T-cell (primary cell): ENCODE measurements at regions not wholly inside any gene's neighbourhood (a gene's known extent, or its start where the extent isn't known, plus 50 kb on each side); places are given as distances from the start of the nearest gene placed in this dataset.
"Not testable (repeated sequence)": the region's sequence is repeated elsewhere in the genome, so short reads cannot be mapped to it uniquely, and the experiment has no call there.

Experiments used
- ATAC-seq, 4 experiments: fragments of 200-7000 bp in 3 of 4; fragments of 150-1000 bp in 1 of 4; cut with Tn5 transposase; replicated peaks in 1 of 4; 1 replicate in 3 of 4; 2 replicates in 1 of 4; pipeline ENCODE4 v1.10.0; 2021; ENCODE audit warnings: moderate library complexity in 3 of 4, mild to moderate bottlenecking in 2 of 4, moderate number of reproducible peaks in 1 of 4
- CTCF ChIA-PET, 2 donors: fragments of 300-600 bp; sonication (Branson Sonifier 250); formaldehyde crosslinking; loops; one replicate each; lab custom pipeline; 2022; ENCODE audit warnings: antibody characterized with exemption in 2 of 2; lab: Charles Lee
- POLR2A ChIA-PET, 2 donors: fragments of 300-600 bp; sonication (Branson Sonifier 250); formaldehyde crosslinking; loops; one replicate each; lab custom pipeline; 2022; ENCODE audit warnings: antibody characterized with exemption in 2 of 2; lab: Charles Lee
- DNase-seq, 35 experiments: peaks; one replicate each; pipeline versions ENCODE4 v3.0.0 to v3.0.0-alpha.2; 2013 to 2023
- H3K27ac ChIP-seq: one replicate; pipeline ENCODE4 v1.5.1; 2013; ENCODE audit warnings: low read length
- H3K27me3 ChIP-seq, 2 experiments: replicated peaks in 1 of 2; 1 replicate in 1 of 2; 2 replicates in 1 of 2; pipeline versions ENCODE4 v1.6.1 to v1.7.0; 2013; ENCODE audit warnings: low read length in 1 of 2, mixed read lengths in 1 of 2; ENCODE audit not compliant: control insufficient read depth in 2 of 2, insufficient read depth in 2 of 2; ENCODE audit errors: extremely low read depth in 1 of 2
- H3K36me3 ChIP-seq, 2 donors: 1 replicate in 1 of 2; 2 replicates in 1 of 2; pipeline versions ENCODE4 v1.6.1 to v1.7.0; 2013; ENCODE audit warnings: low read length in 1 of 2; ENCODE audit not compliant: control insufficient read depth in 2 of 2, insufficient read depth in 1 of 2; ENCODE audit errors: extremely low read depth in 1 of 2
- H3K4me1 ChIP-seq, 2 experiments: 1 replicate in 1 of 2; 2 replicates in 1 of 2; pipeline versions ENCODE4 v1.6.1 to v1.7.0; 2013; ENCODE audit warnings: low read length in 2 of 2, mixed read lengths in 1 of 2; ENCODE audit not compliant: insufficient read depth in 2 of 2, control insufficient read depth in 1 of 2; ENCODE audit errors: extremely low read depth in 1 of 2
- H3K4me3 ChIP-seq, 2 donors: 1 replicate in 1 of 2; 2 replicates in 1 of 2; pipeline versions ENCODE4 v1.5.1 to v1.7.0; 2013; ENCODE audit warnings: mild to moderate bottlenecking in 2 of 2, low read length in 1 of 2, moderate library complexity in 1 of 2; ENCODE audit not compliant: control insufficient read depth in 1 of 2; ENCODE audit errors: extremely low read depth in 1 of 2
- H3K9me3 ChIP-seq: 2 replicates; pipeline ENCODE4 v1.7.0; 2013
- H3K27ac Mint-ChIP-seq, 2 donors: one replicate each; pipeline ENCODE4 v1.8.0; 2020 to 2021; ENCODE audit warnings: mild to moderate bottlenecking in 2 of 2, mixed read lengths in 2 of 2
- H3K27me3 Mint-ChIP-seq, 2 donors: one replicate each; pipeline ENCODE4 v1.8.0; 2021 to 2022; ENCODE audit warnings: mixed read lengths in 2 of 2
- H3K36me3 Mint-ChIP-seq: one replicate; pipeline ENCODE4 v1.8.0; 2021; ENCODE audit warnings: mixed read lengths
- H3K4me1 Mint-ChIP-seq, 3 donors: one replicate each; pipeline ENCODE4 v1.8.0; 2020 to 2022; ENCODE audit warnings: mixed read lengths in 3 of 3, mild to moderate bottlenecking in 1 of 3
- H3K4me3 Mint-ChIP-seq, 3 donors: one replicate each; pipeline ENCODE4 v1.8.0; 2020 to 2022; ENCODE audit warnings: mild to moderate bottlenecking in 3 of 3, mixed read lengths in 3 of 3, moderate library complexity in 3 of 3
- H3K9me3 Mint-ChIP-seq, 3 donors: one replicate each; pipeline ENCODE4 v1.8.0; 2020 to 2022; ENCODE audit warnings: mixed read lengths in 3 of 3
- WGBS: methylation state at CpG from one replicate; pipeline ENCODE4 v1.1.5; 2013; ENCODE audit warnings: missing lambda C conversion rate; ENCODE audit not compliant: insufficient coverage; 5-methylcytosine and 5-hydroxymethylcytosine counted together

DNA sequence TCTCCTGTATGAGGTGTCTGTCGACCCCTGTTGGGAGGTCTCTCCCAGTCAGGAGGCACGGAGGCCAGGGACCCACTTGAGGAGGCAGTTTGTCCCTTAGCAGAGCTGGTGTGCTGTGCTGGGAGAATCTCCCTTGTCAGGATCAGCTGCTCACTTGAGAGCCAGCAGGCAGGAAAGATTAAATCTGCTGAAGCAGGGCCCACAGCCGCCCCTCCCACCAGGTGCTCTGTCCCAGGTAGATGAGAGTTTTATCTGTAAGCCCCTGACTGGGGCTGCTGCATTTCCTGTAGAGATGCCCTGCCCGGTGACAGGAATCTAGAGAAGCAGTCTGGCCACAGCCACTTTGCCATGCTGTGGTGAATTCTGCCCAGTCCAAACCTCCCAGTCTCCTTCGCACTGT is 64.7 kb upstream of the SLC7A14 start:
- H3K4me1 Mint-ChIP-seq, H3K27ac ChIP-seq, DNase-seq, ATAC-seq, H3K4me3 ChIP-seq, CTCF ChIA-PET, H3K9me3 ChIP-seq, H3K36me3 Mint-ChIP-seq, POLR2A ChIA-PET, H3K9me3 Mint-ChIP-seq, H3K4me1 ChIP-seq, H3K27ac Mint-ChIP-seq, H3K4me3 Mint-ChIP-seq, H3K36me3 ChIP-seq: not testable (repeated sequence)
- peaks cover 14 to 23% of the 10 kb centered on the region in 2 donors for H3K27me3 Mint-ChIP-seq
- H3K27me3 ChIP-seq = peaks cover 0 to 18% of the 10 kb centered on the region in 2 experiments
- WGBS = 67% methylated on average over 5 of the region's 5 CpGs

DNA sequence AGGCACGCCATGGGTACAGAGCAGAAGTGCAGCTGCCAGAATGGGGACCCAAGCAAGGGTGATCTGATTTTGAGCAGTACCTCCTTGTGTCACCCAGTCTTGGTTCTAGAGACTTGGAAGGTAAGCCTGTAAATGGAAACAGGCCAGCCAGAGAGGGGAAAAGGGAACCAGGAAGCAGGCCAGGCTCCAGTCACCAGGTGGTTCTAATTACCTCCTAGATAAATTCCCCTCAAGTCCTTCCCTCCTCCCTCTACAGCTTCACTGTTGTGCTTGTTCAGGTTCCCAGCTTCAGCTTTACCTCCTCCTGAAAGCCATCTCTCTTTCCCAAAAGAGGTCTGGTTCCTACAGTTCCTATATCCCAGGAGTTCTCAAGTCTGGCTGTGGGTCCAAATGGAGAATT is 58.8 kb upstream of the SLC7A14 start:
- H3K27ac Mint-ChIP-seq = no peak overlapping the region
- H3K4me3 Mint-ChIP-seq = no peak overlapping the region
- Histone ChIP-seq H3K4me3 (no peak overlapping the region), H3K4me1 (no peaks in the 10 kb centered on the region), H3K27ac (no peak overlapping the region), H3K9me3 (no peaks in the 10 kb centered on the region), H3K36me3 (no peaks in the 10 kb centered on the region), H3K27me3 (no peaks in the 10 kb centered on the region)
- no peaks in the 10 kb centered on the region for H3K36me3 Mint-ChIP-seq
- ChIA-PET POLR2A (no interaction called here), CTCF (no interaction called here)
- H3K4me1 Mint-ChIP-seq = no peaks in the 10 kb centered on the region
- ATAC-seq (no peak), DNase-seq (no peak)
- peaks cover 4 to 7% of the 10 kb centered on the region in 2 donors for H3K27me3 Mint-ChIP-seq
- H3K9me3 Mint-ChIP-seq = no peaks in the 10 kb centered on the region
- WGBS = 71% methylated on average over 1 of the region's 1 CpG

DNA sequence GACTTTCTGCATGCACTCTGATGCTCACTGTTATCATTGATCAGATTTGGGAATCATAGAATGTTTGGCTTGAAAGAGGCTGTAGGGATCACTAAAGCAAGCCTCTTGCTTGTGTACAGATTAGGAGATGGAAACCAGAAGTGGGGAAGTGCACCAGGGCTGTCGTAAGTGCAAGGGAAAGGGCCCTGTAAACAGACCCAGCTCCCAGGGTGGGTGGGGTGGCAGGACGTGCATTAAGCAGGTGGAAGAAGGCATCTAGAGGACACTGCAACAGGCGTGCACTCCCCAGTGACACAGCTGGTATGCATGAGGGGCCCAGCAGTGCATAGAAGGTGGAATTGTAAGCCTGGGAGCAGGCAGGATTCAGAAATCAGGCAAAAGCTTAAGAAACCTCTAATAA is 58.0 kb upstream of the SLC7A14 start:
- Mint-ChIP-seq H3K27me3 (peaks cover 0 to 7% of the 10 kb centered on the region in 2 donors), H3K4me3 (no peak overlapping the region), H3K9me3 (no peaks in the 10 kb centered on the region), H3K36me3 (no peaks in the 10 kb centered on the region), H3K27ac (no peak overlapping the region), H3K4me1 (no peaks in the 10 kb centered on the region)
- H3K36me3 ChIP-seq = no peaks in the 10 kb centered on the region
- ChIA-PET POLR2A (no interaction called here), CTCF (interaction anchor here in 1 of 2 donors (0.6 kb wide), 1 partner anchor 563 kb away, joined by 3 read pairs; no protein-coding TSS in a partner anchor)
- no peaks in the 10 kb centered on the region for H3K9me3 ChIP-seq
- no peaks in the 10 kb centered on the region for H3K27me3 ChIP-seq
- no peaks in the 10 kb centered on the region for H3K4me1 ChIP-seq
- H3K4me3 ChIP-seq = no peak overlapping the region
- WGBS = 100% methylated on average over 2 of the region's 3 CpGs
- ATAC-seq (no peak), DNase-seq (no peak)
- no peak overlapping the region for H3K27ac ChIP-seq

DNA sequence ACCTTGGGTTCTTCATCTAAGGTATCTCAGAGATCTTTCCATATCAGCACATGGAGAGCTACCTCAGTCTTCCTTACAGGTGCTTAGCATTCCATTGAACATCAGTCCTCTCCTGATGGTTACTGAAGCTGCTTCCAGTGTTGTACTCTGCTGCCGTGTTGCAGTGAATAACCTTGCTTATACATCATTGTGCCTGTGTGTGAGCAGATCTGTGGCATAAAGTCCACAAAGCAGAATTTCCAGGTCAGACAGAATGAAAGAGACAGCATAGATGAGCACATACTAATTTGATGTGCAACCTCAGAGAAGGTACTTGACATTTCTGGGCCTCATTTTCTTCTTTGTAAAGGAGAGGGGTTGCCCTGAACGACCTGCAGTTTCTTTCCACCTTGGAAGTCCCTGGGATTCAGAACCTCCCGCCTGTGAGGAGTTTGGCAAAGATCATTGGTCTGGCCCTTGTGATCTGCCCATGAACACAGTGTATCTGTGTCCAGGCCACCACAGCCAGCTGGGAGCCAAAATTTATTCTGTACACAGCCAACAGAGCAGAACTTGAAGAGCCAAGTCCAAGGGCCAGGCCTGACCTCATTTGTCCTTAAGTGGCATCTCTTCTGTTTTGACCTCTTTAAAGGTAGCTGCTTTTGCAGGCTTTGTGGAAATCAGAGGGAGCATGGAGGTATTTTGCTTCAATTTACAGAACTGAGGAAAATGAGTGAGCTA is 57.2 kb upstream of the SLC7A14 start:
- H3K27ac ChIP-seq = no peak overlapping the region
- Mint-ChIP-seq H3K4me1 (no peaks in the 10 kb centered on the region), H3K27me3 (peaks cover 0 to 5% of the 10 kb centered on the region in 2 donors), H3K27ac (no peak overlapping the region), H3K4me3 (no peak overlapping the region), H3K36me3 (no peaks in the 10 kb centered on the region), H3K9me3 (no peaks in the 10 kb centered on the region)
- ChIA-PET POLR2A (no interaction called here), CTCF (no interaction called here)
- WGBS = 100% methylated on average over 1 of the region's 3 CpGs
- DNase-seq (no peak), ATAC-seq (no peak)
- no peaks in the 10 kb centered on the region for H3K27me3 ChIP-seq
- H3K9me3 ChIP-seq = no peaks in the 10 kb centered on the region
- no peaks in the 10 kb centered on the region for H3K36me3 ChIP-seq
- H3K4me1 ChIP-seq = no peaks in the 10 kb centered on the region
- H3K4me3 ChIP-seq = no peak overlapping the region

DNA sequence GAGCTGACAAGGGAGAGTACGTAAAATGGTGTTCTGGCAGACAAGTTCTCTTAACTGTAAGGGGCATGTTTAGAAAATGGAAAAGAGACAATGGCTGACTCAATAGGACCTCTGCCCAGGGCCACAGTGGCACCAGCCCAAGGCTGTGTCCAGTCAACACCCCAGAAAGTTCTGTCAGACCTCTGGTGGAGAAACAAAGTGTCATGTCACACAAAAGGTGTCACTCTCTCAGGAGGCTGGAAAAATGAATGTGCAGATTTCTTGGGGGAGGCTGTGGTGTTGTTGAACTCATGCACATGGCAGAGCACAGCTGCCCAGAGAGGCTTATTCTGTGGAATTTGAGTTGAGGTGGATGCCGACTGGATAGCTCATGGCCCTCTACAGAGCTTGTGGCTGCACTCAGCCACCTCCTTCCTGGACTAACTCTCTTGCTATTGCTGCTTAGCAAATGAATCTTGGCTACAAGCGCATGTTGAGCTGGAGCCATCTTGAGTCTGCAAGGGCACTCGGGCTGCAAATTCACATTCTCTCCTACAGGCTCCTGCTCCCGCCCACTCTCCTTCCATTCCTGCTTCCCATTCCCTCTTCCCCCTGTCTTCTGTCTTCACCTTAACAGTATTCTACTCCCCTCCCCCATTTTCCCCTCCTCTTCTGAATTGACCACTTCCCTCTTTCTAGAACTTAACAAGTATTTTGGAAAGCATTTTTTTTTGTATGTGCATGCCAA is 55.8 kb upstream of the SLC7A14 start:
- no peak overlapping the region for H3K27ac ChIP-seq
- ChIA-PET POLR2A (no interaction called here), CTCF (no interaction called here)
- 80% methylated on average over 3 of the region's 5 CpGs for WGBS
- H3K4me1 Mint-ChIP-seq = no peaks in the 10 kb centered on the region
- H3K27ac Mint-ChIP-seq = no peak overlapping the region
- no peaks in the 10 kb centered on the region for H3K27me3 ChIP-seq
- peaks cover 0 to 6% of the 10 kb centered on the region in 2 donors for H3K27me3 Mint-ChIP-seq
- no peak for DNase-seq
- H3K36me3 ChIP-seq = no peaks in the 10 kb centered on the region
- H3K9me3 ChIP-seq = no peaks in the 10 kb centered on the region
- no peak overlapping the region for H3K4me3 Mint-ChIP-seq
- no peak for ATAC-seq
- no peaks in the 10 kb centered on the region for H3K36me3 Mint-ChIP-seq
- H3K4me1 ChIP-seq = no peaks in the 10 kb centered on the region
- H3K4me3 ChIP-seq = no peak overlapping the region
- H3K9me3 Mint-ChIP-seq = no peaks in the 10 kb centered on the region

DNA sequence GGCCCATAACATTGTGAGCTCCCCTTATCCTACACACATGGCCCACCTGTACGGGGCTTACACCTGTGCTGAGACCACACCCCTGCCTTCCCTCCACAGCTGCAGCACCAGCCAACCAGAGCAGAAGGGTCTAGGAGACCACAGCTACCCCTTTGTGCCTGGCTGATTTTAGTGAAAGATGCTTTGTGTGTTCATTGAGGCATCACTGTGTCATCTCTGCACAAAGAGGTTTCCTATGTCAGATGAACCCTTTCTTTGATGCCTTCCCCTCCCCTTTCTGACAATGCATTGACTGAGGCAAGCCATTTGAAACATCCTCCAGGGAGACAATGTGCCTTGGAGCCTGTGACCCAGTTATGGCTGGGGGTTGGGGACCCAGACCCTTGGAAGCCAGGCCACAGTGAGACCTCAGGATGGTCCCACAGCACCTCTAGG is 54.9 kb upstream of the SLC7A14 start:
- ChIA-PET CTCF (no interaction called here), POLR2A (no interaction called here)
- no peak for DNase-seq
- no peak for ATAC-seq
- Histone ChIP-seq H3K36me3 (no peaks in the 10 kb centered on the region), H3K4me1 (no peaks in the 10 kb centered on the region), H3K4me3 (no peak overlapping the region), H3K27ac (no peak overlapping the region), H3K9me3 (no peaks in the 10 kb centered on the region), H3K27me3 (peaks cover 0 to 3% of the 10 kb centered on the region in 2 experiments)
- Mint-ChIP-seq H3K27me3 (peaks cover 0 to 9% of the 10 kb centered on the region in 2 donors), H3K4me1 (no peaks in the 10 kb centered on the region), H3K9me3 (no peaks in the 10 kb centered on the region), H3K36me3 (no peaks in the 10 kb centered on the region), H3K27ac (no peak overlapping the region), H3K4me3 (no peak overlapping the region)
- no CpG with 5 or more reads among the region's 1 CpG for WGBS
